Aorta (tissue), 5 donors: ENCODE measurements at regions not wholly inside any gene's neighbourhood (a gene's known extent, or its start where the extent isn't known, plus 50 kb on each side); places are given as distances from the start of the nearest gene placed in this dataset.

Experiments
- ATAC-seq: fragments of 200-7000 bp; cut with Tn5 transposase; one replicate; pipeline ENCODE4 v1.9.1; 2022; ENCODE audit warnings: moderate library complexity; ENCODE audit not compliant: low FRiP score
- DNase-seq, 2 donors: peaks; one replicate each; pipeline ENCODE4 v3.0.0-alpha.2; 2020
- H3K27ac ChIP-seq, 2 donors: one replicate each; pipeline ENCODE4 v1.5.1; 2013; ENCODE audit warnings: low read length in 2 of 2, mild to moderate bottlenecking in 2 of 2, moderate library complexity in 2 of 2, control low read depth in 1 of 2, inconsistent platforms in 1 of 2, low read depth in 1 of 2
- H3K27me3 ChIP-seq, 2 donors: one replicate each; pipeline ENCODE4 v1.6.1; 2013; ENCODE audit warnings: control low read depth in 1 of 2, low read length in 1 of 2, mild to moderate bottlenecking in 1 of 2, moderate library complexity in 1 of 2; ENCODE audit not compliant: insufficient read depth in 2 of 2, control insufficient read depth in 1 of 2
- H3K36me3 ChIP-seq, 2 donors: one replicate each; pipeline ENCODE4 v1.6.1; 2013; ENCODE audit warnings: control low read depth in 1 of 2, low read length in 1 of 2, mild to moderate bottlenecking in 1 of 2; ENCODE audit not compliant: insufficient read depth in 2 of 2, control insufficient read depth in 1 of 2
- H3K4me1 ChIP-seq, 2 donors: one replicate each; pipeline ENCODE4 v1.6.1; 2013; ENCODE audit warnings: low read length in 2 of 2, control low read depth in 1 of 2, mild to moderate bottlenecking in 1 of 2, moderate library complexity in 1 of 2; ENCODE audit not compliant: insufficient read depth in 2 of 2, control insufficient read depth in 1 of 2
- H3K4me3 ChIP-seq, 2 donors: one replicate each; pipeline ENCODE4 v1.5.1; 2013; ENCODE audit warnings: low read length in 2 of 2, control low read depth in 1 of 2, mild to moderate bottlenecking in 1 of 2
- H3K9me3 ChIP-seq: one replicate; pipeline ENCODE4 v1.6.1; 2013; ENCODE audit warnings: mild to moderate bottlenecking, low read length; ENCODE audit not compliant: control insufficient read depth
- WGBS, 2 donors: extraction: QIAGEN DNeasy Blood & Tissue Kit; methylation state at CpG; one replicate each; pipeline ENCODE4 v1.1.7; 2013; 5-methylcytosine and 5-hydroxymethylcytosine counted together
- intact Hi-C, 2 donors: fragments of 100-400 bp; cut with DNase I; formaldehyde crosslinking; loops; one replicate each; pipeline versions ENCODE4 v1.14.2 to v1.15.0; 2022
- donor health status: healthy with polysubstance abuse.
- donor health status: Bipolar disorder and iron deficiency.
- donor health status: DM: no; HTN: no; CAD: no.
- donor health status: DM: no; HTN: no; CAD: no.
- donor health status: DM: yes; HTN: yes; CAD: no.

DNA sequence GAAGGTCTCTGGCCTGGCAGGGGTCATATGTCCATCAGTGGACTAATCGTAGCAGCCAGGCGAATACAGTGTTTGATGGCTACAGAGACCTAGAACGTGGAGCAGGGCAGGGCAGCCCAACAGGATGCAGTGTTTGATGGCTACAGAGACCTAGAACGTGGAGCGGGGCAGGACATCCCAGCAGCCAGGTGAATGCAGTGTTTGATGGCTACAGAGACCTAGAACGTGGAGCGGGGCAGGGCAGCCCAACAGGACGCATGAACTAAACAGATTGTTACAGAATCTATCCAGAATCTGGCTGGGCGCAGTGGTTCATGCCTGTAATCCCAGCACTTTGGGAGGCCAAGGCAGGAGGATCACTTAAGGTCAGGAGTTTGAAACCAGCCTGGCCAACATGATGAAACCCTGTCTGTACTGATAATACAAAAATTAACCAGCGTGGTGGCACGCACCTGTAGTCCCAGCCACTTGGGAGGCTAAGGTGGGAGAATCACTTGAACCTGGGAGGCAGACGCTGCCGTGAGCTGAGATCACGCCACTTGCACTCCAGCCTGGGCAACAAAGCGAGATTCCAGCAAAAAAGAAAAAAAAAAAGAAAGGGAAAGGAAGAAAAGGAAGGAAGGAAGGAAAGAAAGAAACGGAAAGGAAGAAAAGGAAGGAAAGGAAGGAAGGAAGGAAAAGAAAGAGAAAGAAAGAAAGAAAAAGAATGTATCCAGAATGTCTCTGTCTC, 65.2 kb upstream of the RPH3AL start:
- H3K9me3 ChIP-seq, result peaks cover 2% of the 10 kb centered on the region
- H3K36me3 ChIP-seq, result no peaks in the 10 kb centered on the region
- ATAC-seq (no peak), DNase-seq (no peak)
- H3K4me1 ChIP-seq, result no peaks in the 10 kb centered on the region
- no peaks in the 10 kb centered on the region for H3K27me3 ChIP-seq
- intact Hi-C loops, result no loop called here
- H3K4me3 ChIP-seq, result no peak overlapping the region
- WGBS, 2 donors, result 89 to 92% methylated on average over 16 of the region's 16 CpGs
- no peak overlapping the region for H3K27ac ChIP-seq

DNA sequence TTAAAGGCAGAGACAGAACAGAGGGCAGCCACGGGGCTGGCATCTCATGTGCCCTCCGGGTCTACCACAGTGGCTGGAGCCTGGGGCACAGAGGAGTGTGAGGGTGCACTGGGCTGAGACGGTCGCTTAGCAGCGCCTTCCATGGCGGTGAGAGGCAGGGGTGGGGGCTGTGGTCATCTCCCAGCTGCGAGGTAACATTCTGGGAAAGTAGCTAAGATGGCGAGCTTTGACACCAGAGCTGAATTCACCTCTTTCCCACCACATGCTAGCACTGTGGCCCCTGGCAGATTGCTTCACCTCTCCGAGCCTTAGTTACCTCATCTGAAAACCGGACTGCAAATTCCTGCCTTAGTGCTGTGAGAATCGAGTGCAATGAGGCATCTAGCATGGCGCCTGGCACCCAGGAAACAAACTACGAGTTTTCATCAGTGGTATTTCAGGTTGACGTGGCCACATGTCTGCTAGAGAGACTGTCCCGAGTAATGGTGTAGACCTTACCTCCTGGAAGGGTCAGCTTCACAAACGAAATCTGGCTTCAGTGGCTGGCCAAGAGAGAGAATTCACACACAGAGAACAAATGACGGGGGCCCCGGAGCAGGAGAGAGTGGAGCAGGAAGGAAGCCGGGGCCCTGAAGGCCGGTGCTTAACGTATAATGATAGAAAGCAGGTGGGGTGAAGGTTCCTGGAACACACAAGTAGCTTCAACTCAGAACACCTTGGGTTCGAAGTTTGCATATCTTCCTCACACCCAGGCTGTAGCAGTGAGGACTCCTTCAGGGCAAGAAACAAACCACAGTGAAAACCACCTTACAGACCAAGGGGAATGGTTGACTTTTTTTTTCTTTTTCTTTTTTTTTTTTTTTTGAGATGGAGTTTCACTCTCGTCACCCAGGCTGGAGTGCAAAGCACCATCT, 63.9 kb upstream of the RPH3AL start:
- H3K4me3 ChIP-seq, result no peak overlapping the region
- H3K27ac ChIP-seq, result no peak overlapping the region
- intact Hi-C loops, result no loop called here
- 76 to 77% methylated on average over 23 of the region's 23 CpGs for WGBS, 2 donors
- H3K27me3 ChIP-seq, result no peaks in the 10 kb centered on the region
- no peak for DNase-seq
- H3K9me3 ChIP-seq, result peaks cover 2% of the 10 kb centered on the region
- H3K4me1 ChIP-seq, result no peaks in the 10 kb centered on the region
- no peaks in the 10 kb centered on the region for H3K36me3 ChIP-seq
- no peak for ATAC-seq

- Histone ChIP-seq H3K4me3 (no peak overlapping the region), H3K36me3 (no peaks in the 10 kb centered on the region), H3K9me3 (no peaks in the 10 kb centered on the region), H3K27me3 (no peaks in the 10 kb centered on the region), H3K4me1 (no peaks in the 10 kb centered on the region), H3K27ac (no peak overlapping the region)
- 84 to 89% methylated on average over 25 of the region's 25 CpGs for WGBS, 2 donors
- intact Hi-C loops, result loop anchor here (2.0 to 5.0 kb wide), 2 partner anchors 283 to 568 kb away; no protein-coding TSS in a partner anchor
- no peak for ATAC-seq
- DNase-seq, result no peak
These were observed 61.2 kb upstream of the RPH3AL start for GRCh38 chr17:413706-414380.

GRCh38 chr17:413016-413350, 60.4 kb upstream of the RPH3AL start:
- no peak for ATAC-seq
- no peaks in the 10 kb centered on the region for H3K27me3 ChIP-seq
- intact Hi-C loops, result loop anchor here (2.0 to 5.0 kb wide), 2 partner anchors 284 to 569 kb away; no protein-coding TSS in a partner anchor
- DNase-seq, result peak in 1 of 2 donors; percentile 61
- no peak overlapping the region for H3K27ac ChIP-seq
- H3K4me1 ChIP-seq, result no peaks in the 10 kb centered on the region
- no peaks in the 10 kb centered on the region for H3K36me3 ChIP-seq
- H3K4me3 ChIP-seq, result no peak overlapping the region
- 93% methylated on average over 10 of the region's 10 CpGs for WGBS, 2 donors
- no peaks in the 10 kb centered on the region for H3K9me3 ChIP-seq

DNA sequence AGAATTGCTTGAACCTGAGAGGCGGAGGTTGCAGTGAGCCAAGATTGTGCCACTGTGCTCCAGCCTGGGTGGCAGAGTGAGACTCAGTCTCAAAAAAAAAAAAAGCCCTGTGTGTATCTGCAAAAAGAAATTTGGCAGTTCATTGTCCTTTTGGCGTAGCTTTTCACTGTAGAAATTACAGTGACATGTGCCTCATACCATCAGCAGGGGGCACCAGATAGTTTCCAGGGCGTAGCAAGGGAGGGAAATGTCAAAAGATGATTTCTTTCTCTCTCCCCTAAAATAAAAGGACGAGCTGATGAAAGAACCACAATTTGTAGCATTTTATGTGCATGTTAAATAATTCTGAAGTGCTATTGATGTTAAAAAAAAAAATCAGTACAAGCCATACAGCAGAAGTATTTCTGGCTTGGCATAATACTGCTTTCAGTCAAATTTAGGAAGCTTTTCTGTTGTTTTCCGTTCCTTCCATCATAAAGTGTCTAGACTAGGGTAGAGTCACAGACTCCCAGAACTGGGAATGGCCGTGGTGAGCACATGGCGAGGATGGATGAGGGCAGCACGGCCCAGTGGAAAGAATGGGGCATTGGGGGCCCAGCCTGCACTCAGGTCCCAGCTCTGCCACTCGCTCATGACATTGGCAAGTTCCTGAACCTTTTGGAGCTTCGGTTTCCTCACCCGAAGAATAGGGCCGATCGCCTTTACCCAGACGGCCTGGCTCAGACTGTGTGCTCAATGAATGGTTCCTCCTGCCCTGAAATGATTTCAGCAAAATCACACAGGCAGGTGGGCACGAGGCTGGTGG, 59.8 kb upstream of the RPH3AL start:
- intact Hi-C loops, result loop anchor here (2.0 to 5.0 kb wide), 2 partner anchors 284 to 570 kb away; no protein-coding TSS in a partner anchor
- no peak for ATAC-seq
- Histone ChIP-seq H3K4me1 (no peaks in the 10 kb centered on the region), H3K27ac (no peak overlapping the region), H3K4me3 (no peak overlapping the region), H3K9me3 (no peaks in the 10 kb centered on the region), H3K36me3 (no peaks in the 10 kb centered on the region), H3K27me3 (no peaks in the 10 kb centered on the region)
- 53% methylated on average over 15 of the region's 15 CpGs for WGBS, 2 donors
- peak in 1 of 2 donors; percentile 64 for DNase-seq

- peak in 1 of 2 donors; percentile 49 for DNase-seq
- Histone ChIP-seq H3K4me3 (no peak overlapping the region), H3K4me1 (no peaks in the 10 kb centered on the region), H3K9me3 (no peaks in the 10 kb centered on the region), H3K36me3 (no peaks in the 10 kb centered on the region), H3K27ac (no peak overlapping the region), H3K27me3 (no peaks in the 10 kb centered on the region)
- ATAC-seq, result no peak
- WGBS, 2 donors, result 72 to 78% methylated on average over 12 of the region's 12 CpGs
- intact Hi-C loops, result loop anchor here (2.0 to 5.0 kb wide), 3 partner anchors 285 to 571 kb away; no protein-coding TSS in a partner anchor
These were observed 59.0 kb upstream of the RPH3AL start for GRCh38 chr17:411421-412120.

DNA sequence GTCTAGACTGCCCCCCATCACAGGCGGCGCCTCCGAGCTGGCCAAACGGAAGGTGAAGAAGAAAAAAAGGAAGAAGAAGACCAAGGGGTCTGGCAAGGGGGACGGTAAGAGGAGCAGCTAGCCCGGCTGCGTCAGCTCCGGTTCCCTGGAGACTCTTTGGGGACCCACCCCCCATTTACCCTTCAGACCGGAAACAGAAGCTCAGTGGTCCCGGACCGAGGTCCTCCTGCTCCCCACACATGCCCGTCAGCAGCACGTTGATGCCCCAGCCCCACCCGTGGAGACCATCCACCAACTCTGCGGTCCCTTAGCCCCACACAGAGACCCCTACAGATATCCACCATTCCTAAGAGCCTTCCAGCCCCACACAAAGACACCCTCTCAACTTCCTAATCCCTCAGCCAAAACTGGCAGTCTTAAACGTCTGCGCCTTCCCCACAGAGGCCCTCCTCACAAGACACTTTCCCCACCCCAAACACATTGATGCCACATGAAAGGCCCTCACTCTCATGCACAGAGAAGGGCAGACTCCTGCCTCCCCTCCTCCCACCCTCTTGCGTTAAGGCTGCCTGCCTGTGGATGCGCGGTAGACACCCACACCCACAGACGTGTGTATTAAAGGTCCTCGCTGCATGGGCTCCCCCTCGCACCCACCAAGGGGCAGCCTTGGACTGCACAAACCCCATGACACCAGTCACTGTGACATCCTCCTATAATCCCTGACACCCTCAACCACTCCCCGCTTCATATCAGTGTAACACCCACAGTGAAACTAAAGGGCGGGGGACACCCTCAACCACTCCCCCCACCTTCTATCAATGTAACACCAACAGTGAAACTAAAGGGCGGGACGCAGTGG, 58.2 kb upstream of the RPH3AL start:
- DNase-seq (peak in 1 of 2 donors; percentile 36), ATAC-seq (peak; percentile 5)
- Histone ChIP-seq H3K4me1 (no peaks in the 10 kb centered on the region), H3K27me3 (no peaks in the 10 kb centered on the region), H3K27ac (no peak overlapping the region), H3K9me3 (no peaks in the 10 kb centered on the region), H3K4me3 (peak overlapping the region; percentile 48 to 50), H3K36me3 (no peaks in the 10 kb centered on the region)
- intact Hi-C loops, result loop anchor here in 1 of 2 donors (2.0 to 5.0 kb wide), 2 partner anchors 290 to 572 kb away; no protein-coding TSS in a partner anchor
- WGBS, 2 donors, result 19 to 24% methylated on average over 27 of the region's 27 CpGs
